GM18498 (cell line): ENCODE measurements at regions not wholly inside any gene's neighbourhood (a gene's known extent, or its start where the extent isn't known, plus 50 kb on each side); places are given as distances from the start of the nearest gene placed in this dataset.
"Not testable (repeated sequence)": the region's sequence is repeated elsewhere in the genome, so short reads cannot be mapped to it uniquely, and the experiment has no call there.

Experiments
- ATAC-seq: cut with Tn5 transposase; IDR thresholded peaks from one replicate; pipeline ENCODE4 v1.9.1; 2021; ENCODE audit warnings: mild to moderate bottlenecking, moderate library complexity; ENCODE audit not compliant: unreplicated experiment

DNA sequence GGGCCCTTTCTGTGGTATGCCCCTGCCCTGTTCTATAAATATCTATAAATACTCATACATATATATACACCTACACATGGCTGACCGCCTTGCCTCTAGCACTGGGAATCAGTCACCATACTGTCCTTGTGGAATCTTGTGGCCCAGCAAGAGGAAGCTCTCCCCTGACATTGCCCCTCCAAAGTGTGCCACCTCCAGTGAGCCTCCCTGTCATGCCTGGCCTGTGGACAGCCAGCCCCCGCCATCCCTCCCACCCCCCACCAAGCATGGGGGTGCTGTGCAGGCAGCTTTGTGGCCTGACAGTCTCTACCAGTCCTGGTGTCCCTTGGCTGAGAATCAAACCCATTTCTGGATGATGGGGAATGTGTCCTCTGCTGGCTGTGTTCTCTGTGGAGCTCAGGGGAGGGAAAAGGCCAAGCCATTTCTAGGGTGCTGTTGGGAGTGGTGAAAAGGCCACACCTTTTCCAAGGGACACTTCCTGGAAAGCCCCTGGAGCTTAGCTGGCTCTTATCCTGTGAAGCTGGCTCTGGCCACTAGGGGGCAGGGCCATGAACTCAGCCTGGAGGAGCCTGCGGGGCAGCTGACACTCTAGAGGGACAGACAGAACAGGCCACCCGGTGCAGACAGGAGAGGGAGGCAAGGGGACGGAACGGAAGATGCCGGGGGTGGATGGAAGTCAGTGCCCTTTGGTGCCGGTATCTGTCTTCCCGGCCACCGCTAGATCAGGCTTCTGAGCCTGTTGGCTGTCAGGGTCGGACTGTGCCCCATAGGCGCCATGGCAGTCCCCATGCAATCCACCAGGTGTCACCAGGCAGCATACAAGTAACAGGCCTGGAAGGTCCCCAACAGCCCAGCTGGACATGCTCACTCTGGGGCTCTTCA is 167.2 kb downstream of the TBC1D2B start:
- ATAC-seq = not testable (repeated sequence)

DNA sequence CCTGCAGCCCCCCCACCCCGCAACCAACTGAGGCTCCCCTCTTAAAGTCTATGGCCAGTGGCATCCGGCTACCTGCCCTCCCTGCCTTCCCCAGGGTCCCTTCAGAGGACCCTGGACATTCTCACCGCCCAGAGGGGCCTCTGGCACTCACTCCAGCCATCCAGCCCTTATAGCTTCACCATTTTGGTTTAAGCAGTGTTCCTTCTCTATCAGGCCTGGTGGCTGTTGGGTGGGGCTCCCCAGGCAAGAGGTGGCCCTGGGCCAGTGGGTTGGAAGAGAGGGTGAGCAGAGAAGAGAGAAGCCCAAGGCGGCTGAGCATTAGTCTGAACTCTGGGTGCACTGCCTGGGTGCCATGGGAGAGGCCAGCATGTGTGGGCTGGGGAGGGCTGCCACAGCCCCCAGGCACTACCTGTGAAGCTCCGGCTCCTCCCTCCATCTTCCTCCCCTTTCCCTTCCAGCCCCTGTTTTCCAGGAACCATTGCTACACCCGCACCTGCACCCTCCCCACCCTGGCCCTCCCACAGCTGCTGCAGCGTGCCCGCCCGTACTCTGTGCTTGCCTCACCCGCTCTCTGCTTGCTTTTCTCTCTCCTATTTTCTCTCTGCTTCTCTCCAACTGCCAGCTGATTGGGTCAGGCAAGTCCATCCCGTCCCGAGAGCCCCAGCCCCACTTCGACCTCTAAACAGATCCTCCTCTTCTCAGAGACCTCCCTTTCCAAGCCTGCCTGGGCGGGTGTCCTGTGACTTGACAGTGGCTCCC is 168.2 kb downstream of the TBC1D2B start:
- no peak for ATAC-seq

DNA sequence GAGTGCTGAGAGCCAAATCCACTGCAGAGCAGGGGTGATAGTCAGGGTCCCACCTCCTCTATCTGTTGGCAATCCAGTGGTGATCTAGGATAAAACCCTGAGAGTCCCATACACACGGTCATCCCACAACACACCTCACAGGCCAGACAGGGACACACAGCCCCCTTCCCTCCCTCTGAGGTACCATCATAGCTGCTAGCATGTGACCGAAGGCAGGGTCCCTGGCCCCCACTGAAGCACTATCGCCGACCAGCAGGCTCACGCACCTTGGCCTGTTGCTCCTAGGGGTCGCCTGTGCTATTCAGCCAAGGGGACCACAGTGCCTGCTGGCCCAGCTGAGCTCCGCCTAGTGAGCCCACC is 168.8 kb downstream of the TBC1D2B start:
- not testable (repeated sequence) for ATAC-seq

DNA sequence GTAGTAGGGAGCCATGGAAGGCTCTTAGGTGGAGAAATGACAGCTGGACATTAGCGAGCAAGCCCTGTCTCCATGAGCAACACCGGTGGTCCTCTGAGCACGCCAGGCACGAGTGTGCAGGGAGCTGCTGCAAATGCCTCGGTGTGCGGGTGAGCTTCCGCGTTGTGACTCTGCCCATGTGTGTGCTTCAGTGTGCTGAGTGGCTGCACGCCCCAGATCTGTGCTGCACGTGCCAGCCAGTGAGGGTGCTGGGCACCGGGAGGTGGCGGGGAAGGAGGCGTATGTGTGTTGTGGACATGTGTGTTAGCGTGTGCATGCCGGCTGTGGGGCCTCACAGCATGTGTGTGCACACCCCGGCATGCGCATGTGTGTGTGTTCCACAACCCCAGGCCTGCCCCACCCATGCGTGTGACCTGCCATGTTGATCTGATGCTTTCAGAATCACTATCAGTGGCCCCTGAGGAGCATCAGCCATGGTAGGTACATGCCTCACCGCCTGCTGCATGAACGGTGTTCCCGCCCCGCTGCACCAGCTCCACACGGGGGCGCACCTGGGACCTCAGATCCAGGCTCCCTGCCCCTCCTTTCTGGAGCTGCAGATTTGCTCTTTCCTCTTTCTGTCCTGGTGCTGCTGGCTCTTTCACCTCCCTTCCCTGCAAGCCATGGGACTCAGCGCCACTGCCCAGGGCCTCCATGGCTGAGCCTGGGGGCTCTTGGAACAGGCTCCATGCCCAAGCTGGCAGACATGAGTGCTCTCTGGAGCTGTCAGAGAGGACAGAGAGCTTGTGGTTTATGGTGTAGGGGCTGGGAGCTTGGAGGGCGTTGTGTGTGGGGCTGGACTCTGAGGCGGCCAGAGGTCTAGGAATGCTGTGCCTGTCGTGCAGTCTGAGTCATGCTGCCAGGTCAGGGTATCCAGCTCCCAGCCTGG is 169.4 kb downstream of the TBC1D2B start:
- ATAC-seq = no peak

GRCh38 chr15:77906062-77906990 is 171.2 kb downstream of the TBC1D2B start:
- not testable (repeated sequence) for ATAC-seq

GRCh38 chr15:77905301-77905920 is 172.1 kb downstream of the TBC1D2B start:
- no peak for ATAC-seq

DNA sequence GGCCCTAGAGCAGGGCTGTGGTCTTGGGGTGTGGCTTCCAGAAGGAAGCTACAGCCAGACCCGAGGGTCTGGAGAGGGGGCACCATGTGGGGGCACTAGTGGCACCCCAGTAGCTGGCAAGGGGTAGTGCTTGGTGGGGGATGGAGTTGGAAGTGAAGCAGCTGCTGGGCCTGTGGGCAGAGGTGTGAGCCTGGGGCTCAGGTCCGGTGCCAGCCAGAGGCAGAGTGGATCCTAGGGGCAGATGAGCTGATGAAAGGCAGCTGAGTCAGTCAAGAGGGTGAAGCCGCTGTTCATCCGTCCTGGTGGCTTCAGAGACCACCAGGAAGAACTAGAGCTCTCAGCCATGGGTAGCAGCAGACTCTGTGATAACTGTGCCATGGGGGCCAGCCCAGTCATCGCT is 172.6 kb downstream of the TBC1D2B start:
- no peak for ATAC-seq

GRCh38 chr15:77904436-77904821 is 173.1 kb downstream of the TBC1D2B start:
- no peak for ATAC-seq

DNA sequence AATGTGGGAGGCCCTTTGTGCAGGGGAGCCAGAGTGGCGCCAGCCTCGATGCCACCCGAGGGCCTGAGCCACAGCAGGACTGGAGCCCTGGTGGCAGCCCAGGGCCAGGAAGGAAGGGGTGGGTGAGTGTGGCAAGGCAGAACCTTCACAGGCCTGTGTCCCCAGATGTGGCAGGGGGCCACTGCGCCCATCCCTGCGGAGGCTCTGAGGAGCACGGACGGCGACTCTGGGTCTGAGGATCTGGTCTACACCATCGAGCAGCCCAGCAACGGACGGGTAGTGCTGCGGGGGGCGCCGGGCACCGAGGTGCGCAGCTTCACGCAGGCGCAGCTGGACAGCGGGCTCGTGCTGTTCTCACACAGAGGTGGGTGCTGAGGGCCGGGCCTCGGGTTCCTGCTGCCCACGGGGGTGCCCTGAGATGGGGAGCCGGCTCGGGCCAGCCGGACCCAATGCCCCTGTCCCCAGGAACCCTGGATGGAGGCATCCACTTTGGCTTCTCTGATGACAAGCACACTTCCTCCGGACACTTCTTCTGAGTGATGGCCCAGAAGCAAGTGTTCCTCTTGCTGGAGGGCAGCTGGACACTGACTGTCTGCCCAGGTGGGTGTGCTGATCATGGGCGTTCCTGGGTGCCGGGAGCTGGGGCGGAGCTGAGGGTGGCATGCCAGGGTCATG is 173.6 kb downstream of the TBC1D2B start:
- not testable (repeated sequence) for ATAC-seq

DNA sequence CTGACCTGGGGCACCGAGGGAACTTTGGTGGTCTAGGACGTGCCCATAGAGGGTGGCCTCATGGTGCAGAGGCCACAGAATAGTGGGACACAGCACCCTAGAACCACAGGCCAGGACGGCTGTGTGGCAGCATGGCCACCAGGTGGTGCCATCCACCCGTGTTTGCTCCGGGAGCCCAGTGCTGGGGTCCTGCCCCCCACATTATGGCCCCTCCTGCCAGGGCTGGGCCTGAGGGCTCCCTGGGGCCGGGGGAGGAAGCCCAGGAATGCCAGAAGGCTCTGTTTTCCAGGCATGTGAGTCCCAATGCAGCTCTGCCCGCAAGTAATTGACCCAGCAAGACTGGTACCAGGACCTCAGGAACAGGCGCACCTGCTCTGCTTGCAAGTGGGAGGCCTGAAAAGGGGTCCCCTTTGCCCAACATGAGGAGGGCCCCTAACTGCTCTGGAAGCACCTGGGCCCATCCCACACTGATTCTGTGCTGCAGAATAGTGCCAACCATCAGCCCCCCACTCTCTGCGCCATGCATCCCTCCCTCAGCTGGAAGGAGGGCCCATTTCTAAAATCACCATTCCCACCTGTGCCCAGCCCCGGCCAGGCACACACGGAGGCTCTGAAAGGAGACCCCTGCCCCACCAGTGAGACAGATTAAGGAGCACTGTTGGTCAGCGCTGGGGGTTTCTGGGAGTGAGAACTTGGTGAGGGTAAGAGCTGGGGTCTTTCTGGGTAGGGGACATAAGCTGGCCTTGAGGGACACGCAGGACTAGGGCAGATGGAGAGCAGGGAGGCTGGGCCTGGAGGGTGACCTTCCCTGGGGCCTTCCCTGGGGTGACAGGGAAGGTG is 174.4 kb downstream of the TBC1D2B start:
- ATAC-seq = not testable (repeated sequence)

DNA sequence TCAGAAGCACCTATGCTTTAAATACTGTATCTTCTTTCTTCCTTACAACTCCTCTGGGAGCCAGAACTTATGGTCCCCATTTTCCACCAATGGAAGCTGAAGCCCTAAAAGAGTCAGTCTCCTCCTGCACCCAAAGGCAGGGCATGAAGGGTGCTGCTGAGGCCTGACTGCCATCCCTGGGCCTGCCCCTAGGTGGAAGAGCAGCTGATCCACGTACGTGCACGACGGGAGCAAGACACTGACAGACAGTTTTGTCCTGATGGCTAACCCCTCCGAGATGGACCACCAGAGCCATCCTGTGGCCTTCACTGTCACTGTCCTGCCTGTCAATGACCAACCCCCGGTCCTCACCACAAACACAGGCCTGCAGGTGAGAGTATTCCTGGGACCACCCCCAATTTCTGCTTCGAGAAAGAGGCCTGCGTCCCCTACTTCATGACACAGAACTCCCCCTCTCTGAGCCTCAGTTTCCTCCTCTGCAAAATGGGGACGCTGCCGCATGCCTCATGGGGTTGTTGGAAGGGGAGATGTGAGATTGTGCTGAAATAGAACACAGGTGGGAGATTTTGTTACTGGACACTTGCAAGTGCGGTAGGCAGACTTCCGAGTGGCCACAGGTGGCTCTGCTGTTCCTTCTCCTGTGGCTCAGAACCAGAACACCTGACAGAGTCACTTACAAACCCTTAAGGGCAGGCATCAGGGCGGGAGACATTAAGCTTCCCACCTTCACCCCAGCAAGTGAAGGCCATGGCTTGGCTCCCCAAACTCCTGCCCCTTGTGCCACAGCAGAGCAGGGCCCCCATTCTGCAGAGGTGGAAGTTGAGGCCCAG is 175.4 kb downstream of the TBC1D2B start:
- ATAC-seq = no peak

DNA sequence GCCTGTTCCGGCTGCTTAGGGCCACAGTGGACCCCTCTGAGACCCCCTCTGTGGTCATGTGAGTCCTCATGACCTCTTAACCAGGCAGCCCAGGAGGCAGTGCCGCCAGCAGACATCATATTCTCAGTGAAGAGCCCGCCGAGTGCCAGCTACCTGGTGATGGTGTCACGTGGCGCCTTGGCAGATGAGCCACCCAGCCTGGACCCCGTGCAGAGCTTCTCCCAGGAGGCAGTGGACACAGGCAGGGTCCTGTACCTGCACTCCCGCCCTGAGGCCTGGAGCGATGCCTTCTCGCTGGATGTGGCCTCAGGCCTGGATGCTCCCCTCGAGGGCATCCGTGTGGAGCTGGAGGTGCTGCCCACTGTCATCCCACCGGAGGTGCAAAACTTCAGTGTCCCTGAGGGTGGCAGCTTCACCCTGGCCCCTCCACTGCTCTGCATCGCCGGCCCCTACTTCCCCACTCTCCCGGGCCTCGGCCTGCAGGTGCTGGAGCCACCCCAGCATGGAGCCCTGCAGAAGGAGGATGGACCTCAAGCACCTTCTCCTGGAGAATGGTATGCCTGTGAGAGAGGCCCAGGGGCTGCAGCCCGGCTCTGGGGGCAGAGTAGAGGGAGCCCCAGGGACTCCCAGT is 176.1 kb downstream of the TBC1D2B start:
- no peak for ATAC-seq

DNA sequence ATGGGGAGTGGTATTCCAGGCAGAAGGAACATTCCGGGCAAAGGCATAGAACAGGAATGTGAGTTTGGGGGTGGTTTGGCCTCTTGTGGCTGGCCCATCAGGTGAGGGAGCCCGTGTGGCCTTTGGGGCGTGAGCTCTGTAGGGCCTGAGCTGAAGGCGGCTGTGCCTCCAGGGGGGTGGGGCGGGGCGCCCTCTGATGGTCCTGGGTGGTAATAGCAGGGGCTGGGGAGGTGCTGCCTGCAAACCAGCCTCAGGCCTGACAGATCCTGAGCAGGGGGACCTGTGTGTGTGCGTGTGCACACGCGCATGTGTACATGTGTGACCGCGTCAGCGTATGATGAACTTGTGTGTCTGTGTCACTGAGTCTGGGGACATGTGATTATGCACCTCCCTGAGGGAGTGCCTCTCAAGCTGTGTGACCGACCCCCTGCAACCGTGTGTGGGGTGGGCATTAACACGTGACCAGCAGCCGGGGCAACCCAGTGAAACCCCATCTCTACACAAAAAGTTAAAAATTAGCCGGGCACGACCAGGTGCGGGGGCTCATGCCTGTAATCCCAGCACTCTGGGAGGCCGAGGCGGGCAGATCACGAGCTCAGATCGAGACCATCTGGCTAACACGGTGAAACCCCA is 177.1 kb downstream of the TBC1D2B start:
- ATAC-seq = not testable (repeated sequence)

DNA sequence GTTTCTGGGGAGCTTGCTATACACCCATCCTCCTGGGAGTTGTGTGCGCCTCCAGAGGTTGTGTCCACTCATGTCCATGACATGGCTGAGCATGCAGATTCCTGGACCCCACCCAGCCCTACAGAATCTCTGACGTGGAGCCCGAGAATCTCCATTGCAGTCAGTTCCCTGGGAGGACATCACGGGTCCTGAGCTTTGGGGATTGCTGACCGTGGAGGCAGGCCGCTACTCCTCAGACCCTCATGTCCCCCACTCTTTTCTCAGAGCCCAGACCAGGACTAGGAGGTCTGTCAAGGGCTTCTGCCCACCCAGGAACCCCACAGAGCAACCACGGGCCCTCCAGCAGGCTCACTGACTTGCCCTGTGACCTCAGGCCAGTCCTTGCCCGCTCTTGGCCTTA is 177.7 kb downstream of the TBC1D2B start:
- not testable (repeated sequence) for ATAC-seq

- ATAC-seq = no peak
These were observed 178.4 kb downstream of the TBC1D2B start for GRCh38 chr15:77898811-77899730.
